Putamen (tissue), 1 donor: ENCODE measurements at regions not wholly inside any gene's neighbourhood (a gene's known extent, or its start where the extent isn't known, plus 50 kb on each side); places are given as distances from the start of the nearest gene placed in this dataset.

ENCODE experiments used
- DNase-seq: peaks from one replicate; pipeline ENCODE4 v3.0.0-alpha.2; 2016; ENCODE audit warnings: low spot score

DNA sequence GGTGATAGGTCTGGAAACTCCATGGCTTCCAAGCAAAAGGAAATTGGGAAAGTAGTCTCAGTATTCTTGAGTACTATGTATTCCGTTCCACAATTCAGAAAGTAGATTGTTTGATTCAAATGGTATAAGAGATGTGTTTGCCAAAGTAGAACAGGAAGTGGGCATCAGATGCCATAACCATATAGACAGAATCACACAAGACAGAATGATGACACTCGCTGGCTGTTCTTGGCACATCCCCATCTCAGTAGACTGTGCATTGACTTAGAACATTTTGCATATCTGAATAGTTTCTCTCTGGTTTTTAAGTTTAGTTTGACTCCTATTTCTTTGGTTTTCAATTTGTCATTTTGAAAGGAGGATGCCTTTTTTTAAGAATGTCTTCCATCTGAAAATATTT, 221.1 kb upstream of the RGS6 start:
- no peak for DNase-seq

DNA sequence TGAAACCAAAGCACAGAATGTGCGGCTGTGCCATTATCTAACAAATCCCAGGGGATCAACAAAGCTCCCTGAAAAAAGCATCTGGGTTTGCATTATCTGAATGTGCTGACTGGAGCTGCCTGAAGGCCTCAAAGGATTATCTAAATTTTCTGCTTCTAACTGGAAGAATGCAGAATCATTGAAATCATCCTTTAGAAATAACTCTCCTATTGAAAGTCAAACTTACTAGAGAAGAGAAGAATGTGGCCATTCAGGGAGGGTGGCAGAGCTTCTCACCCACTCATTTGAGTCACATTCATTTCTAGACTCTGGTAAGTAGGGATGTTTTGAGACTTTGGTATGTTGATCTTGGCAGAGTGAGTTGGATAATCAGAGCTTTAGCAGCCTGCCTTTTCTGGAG, 220.6 kb upstream of the RGS6 start:
- no peak for DNase-seq

DNA sequence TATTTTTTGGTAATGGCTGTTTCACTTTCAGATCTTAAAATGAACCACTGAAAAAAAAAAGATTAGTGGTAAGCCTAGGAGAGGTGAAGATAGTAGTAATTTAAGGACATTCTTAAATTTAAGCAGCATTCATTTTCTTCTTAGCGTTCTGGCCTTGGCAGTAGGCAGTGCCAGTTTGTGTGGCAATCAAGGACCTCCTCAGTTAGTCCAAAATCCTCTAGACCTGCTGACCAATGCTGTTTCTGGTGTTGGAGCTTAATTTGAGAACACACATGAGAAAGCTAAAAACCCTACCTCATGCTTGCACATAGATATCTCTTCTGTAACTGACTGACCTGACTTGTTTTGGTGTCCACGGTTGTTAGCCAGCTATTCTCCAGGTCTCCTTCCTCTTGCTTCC, 219.8 kb upstream of the RGS6 start:
- DNase-seq: no peak

DNA sequence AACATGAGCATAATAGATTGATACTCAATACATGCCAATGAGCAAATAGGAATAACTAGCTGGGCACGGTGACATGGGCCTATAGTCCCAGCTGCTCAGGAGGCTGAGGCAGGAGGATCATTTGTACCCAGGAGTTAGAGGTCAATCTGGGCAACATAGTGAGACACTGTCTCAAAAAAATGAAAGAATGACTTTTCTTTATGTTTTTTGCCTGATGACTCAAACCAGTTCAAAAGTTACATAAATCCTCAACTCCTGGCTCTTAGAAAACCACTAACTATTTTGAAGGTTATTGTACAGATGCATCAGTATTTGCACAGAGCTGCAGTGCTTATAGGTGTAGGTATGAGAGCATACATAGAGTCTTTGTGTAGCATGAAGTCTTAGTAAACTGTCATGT, 219.2 kb upstream of the RGS6 start:
- DNase-seq: no peak

DNA sequence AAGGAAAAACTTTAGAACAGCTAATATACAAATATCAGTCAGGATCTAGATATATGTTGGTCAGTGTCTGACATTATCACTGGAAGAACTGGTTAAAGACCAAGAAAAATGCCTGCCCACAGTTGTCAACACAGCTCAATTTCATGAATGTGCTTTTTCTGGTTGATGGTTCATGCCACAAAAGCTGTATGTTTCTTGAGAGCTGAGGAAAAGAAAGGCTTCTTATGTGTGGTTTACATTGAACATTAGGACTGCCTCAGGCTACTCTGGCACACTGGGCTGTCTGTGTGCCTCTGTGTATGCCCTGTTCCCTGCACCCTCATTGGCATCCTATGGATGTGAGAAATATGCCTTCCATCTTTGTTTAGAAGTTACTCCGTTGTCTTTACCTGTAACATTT, 218.8 kb upstream of the RGS6 start:
- no peak for DNase-seq

DNA sequence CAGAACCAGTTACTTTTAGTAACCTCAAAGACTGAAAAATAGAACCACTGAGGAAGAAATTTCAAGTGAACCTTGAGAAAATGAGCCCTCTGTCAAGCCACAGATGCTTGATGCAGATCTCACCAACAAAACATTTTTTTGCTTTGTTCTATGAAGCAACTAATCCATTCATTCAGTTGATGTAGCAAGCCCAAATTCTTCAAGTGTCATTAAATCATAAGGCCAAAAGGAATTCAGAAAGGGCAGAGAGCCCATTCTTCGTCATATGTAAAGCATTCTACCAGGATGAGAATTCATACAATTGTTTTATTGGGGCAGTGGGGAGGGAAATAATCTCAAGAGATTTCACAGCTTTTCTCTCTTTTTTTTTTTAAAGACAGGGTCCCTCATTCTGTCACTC, 218.0 kb upstream of the RGS6 start:
- DNase-seq: no peak

DNA sequence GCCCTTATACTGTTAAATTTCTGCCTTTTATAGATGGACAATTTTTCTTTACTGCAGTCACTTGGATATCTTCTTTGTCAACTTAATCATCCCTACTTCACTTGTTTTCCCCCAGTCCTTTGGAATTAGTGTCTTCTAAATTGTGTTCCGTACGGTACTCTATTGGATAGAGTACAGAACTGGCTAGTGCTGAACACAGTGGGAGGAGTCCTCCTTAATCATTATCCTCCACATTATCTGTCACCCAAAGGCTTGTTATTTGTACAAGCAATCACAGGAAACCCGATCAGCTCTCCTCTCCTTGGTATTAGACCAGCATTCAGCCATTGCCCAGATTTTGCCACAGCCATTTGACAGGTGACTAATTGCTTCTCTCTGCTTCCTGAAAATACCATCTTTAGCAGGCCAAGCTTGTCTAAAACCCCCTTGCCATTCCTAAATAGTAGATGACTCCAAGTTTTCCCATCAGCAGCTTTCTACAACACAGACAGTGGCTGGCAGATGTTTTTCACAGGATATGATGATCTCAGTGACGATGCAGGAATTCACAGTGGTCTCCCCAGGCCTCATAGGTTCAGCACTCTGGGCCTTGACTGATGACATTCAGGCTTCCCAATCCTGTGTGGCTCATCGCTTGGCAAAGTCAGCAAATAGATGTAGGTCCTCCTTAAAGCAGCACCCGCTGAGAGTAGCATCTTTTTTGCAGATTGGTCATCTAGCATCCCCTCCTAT, 216.0 kb upstream of the RGS6 start:
- DNase-seq: no peak

DNA sequence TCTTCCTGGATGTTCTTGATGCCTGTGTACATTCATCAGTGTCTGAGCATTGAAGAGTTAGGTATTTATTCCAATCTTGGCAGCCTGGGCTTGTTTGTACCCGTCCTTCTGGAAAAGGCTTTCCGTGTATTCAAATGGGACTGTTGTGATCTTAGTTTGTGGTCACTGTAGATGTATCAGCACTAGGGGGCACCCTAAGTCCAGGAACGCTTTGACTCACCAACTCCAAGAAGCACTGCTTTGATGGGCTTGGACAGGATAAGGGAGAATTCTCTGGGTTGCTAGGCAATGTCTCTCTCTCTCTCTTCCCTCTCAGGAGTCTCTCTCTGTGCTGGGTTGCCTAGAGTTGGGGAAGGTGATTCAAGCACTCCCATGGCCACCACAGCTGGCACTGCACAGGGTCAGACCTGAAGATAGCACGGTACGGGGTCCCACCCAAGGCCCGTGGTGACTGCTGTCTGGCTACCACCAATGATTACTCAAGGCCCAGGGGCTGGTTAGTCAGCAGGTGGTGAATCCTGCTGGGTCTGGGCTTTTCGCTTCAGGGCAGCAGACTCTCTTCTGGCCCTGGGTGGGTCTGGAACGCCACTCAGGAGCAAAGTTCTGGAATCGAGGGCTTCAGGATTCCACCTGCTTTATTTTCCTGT, 211.1 kb upstream of the RGS6 start:
- DNase-seq: peak; percentile 55

DNA sequence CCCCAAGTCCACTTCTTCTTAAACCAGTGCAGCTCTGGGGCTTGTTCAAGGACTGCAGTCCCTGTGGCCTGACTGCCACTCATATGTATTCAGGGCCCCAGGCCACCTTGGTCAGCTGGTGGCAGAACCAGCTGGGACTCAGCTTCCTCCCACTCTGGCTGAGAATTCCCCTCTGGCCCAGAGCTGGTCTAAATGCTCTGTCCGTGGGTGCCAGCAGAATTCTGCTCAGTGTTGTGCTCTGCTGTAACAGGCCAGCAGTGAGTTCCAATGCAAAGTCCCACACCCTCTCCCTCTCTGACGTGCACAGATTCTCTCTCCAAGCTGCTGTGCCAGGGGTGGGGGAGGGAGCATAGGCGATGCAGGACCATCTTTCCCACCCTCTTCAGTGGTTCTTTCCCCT, 210.4 kb upstream of the RGS6 start:
- no peak for DNase-seq

DNA sequence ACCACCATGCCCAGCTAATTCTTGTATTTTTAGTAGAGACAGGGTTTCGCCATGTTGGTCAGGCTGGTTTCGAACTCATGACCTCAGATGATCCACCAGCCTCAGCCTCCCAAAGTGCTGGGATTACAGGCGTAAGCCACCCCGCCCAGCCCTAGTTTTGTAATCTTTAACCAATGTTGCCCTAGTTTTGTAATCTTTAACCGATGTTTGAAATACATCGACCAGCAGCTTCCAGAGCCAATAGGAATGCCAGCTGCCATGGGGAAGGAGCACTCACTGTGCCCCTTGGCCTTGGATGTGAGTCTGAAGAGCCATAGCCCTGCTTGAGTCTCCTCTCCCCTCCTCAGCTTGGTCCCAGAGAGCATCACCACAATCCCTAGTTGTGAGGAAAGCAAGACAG, 209.3 kb upstream of the RGS6 start:
- no peak for DNase-seq

DNA sequence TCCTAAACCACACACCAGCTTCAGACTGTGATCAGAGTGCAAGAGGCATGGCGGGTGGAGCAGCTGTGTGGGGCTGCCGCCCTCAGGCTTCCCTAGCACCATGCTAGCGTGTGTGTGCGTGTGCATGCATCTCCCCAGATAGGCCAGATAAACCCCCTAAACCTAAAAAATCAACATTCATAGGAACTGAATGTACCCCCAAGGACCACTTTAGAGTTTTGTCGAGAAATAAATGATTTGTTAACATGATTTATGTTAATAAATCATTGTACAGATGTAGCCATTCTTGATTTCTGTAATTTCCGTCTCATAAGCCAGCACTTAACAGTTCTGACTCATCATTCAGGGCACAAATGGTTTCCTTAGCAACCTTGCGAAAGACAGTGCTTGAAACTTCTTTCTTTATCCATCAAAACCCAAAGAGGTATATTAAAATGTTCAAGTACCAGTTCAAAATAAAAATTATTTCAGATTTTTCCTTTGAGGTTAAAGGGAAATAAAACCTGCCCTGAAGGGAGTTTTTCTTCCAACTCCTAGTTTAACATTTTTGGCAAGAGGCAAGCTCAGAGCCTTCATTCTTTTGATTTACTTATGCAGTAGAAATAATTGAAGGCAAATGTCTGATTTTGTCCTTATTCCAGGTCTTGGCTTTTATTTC, 206.2 kb upstream of the RGS6 start:
- peak; percentile 58 for DNase-seq

DNA sequence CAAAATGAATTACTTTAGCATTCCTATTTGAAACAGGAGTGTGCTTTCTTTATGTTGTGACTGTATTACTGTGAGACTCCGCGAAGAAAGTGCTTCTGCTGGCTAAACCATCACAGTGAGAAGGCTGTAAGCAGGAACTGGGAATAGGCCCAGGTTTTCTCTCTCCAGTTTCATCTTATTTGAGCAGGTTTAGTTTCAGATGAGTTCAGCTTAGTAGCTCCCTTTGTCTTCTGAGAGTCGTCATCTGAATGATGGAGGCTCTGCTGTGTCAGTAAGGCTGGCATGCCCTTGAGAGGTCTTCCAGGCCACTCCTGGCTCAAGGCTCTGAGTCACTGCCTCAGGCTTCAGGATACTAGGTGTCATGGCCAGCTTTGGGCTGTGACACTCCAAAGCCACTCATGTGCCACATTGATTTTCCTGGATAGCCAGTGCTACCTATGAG, 205.6 kb upstream of the RGS6 start:
- no peak for DNase-seq

DNA sequence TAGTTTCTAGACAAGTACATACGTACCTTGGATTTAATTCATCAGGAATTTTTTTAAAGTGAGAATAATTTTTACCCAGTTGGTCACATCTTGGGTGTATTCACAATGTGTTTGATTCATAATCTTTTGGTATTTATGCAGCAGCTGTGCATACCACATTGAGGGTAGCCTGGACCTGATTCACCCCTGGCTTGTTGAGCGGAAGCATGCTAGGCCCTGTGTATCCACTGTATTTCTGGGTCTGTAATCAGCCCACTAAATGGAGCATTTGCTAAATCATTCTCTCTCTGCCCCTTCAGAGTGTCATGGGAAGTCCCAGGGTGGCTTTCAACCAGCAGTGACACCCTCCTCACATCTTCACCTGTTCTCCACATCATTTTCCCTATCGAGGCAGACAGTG, 203.8 kb upstream of the RGS6 start:
- DNase-seq: no peak

DNA sequence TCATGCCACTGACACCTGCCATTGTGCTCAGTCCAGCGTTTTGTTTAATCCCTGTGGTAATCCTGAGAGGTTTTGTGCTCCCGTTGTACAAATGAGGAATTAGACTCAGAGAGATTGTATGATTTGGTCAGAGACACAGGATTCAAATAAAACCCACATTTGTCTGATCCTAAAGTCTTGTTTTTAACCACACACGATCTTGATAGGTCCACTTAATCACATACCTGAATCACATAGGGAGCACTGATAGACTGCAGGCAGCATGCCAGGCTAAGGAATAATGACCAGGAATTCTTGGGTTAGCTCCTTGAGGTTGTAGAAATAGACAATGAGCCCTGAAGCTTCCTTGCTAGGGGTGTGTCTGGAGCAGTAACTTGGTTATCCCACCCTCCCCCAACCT, 202.6 kb upstream of the RGS6 start:
- no peak for DNase-seq

DNA sequence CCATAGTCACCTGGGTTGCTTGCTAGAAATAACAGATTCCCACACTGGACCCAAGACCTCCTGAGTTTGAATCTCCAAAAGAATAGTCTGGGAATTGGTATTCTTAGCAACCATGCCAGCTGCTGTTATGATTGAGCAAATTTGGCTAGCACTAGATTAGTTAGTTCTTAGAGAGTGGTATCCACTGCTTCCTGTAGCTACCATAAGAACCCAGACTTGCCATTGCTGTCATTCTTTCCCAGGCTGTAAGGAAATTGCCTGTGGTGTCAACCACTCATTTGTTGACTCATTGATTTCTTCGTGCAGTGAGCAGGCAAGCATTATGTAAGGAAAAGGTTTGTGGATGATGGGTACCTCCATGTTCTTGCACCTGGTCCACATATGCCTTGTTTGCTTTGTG, 201.8 kb upstream of the RGS6 start:
- no peak for DNase-seq

DNA sequence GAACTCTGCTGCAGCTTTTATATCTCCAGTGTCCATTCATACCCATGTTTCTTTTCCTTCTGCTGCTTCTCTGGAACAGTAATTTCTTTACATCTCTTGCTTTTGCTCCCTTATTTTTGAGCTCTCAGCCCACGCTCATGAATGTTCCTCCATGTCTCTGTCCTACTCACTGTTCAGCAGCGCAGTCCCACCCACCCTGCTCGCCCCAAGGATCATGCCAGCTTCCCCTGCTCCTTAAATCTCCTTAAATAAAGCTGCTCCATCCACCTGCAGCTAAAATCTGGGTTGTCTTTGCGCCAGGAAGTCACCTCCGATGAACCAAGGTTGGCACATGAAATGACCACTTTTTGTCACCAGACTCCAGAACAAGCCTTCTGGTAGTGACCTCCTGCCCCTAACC, 201.1 kb upstream of the RGS6 start:
- DNase-seq: peak; percentile 62

DNA sequence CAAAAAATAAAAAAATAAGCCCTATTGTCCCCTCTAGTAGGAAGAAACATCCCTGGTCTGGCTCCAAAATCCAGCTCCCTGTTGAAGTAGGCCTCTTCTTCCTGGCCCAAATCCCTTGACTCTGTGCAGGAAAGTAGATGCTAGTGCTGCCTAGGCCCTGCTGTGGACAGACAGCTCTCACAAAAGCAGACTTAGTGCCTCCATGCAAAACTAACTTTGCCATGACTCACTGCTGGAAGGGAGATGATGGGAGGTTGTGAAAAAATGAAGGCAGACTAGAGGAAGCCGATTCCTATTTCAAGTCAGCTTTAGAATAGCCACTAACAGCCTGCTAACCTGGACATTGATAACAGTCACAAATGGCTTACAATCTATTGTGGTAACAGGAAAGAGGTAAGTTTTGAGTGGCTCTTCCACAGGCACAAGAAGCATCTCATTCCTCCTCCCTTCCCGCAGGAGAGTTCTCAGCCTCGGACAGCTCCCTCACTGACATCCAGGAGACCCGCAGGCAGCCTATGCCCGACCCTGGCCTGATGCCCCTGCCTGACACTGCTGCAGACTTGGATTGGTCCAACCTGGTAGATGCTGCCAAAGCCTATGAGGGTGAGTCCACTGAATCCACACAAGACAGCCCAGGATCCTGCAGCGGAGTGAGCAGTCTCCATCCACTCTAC, 198.9 kb upstream of the RGS6 start:
- DNase-seq: no peak

DNA sequence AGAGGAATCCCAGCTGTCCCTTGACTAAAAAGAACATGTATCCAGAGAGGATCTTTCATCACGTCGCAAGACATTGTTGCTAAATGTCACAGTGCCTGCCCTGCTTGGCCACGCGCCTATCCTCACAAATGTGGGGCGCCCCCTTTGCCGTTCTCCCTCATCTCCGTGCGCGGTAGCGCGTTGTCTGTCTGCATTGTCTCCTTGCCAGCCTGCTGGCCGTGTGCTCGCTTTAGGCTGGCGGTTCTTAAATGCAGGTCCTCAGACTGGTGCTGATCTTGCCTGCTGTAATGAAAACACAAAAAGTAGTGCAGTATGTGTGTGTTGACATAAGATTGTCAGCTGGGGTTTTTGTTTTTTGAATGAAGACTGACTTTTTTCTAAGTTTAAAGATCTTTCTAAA, 198.2 kb upstream of the RGS6 start:
- DNase-seq: no peak

DNA sequence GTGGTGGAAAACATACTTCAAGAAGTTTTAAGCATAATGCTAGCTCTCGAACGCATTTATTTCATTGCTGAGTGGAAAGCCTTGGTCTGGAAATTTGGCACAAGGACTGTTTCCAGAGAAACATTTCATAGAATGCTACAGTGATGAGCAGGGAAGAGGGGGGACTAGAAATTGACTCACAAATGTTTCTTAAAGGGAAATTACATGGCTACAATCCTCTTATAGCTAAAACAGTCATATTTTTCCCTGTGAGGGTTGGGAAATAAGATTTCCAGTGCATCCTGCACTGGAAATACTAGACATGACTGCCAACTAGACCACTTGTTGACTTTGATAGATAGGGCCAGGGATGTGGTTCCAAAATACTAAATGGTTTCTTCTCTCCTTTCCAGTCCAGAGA, 197.3 kb upstream of the RGS6 start:
- no peak for DNase-seq

DNA sequence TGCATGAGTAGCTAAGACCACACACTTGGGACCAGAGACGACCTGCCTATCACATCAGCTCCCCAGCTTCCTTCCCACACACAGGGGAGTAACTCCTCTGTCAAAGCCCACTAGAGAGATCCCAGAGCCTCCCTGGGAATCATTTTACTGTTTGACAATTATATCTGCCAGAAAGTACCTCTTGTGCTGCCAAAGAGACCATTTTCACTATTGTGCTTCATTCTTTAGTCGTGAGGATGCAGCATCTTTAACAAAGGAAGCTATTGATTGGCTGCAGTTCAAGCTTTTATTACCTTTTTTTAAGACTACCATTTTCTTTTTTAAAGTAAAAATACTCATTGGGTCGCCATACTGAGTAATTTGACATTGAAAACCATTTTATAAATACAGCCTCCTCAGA, 194.5 kb upstream of the RGS6 start:
- no peak for DNase-seq

DNA sequence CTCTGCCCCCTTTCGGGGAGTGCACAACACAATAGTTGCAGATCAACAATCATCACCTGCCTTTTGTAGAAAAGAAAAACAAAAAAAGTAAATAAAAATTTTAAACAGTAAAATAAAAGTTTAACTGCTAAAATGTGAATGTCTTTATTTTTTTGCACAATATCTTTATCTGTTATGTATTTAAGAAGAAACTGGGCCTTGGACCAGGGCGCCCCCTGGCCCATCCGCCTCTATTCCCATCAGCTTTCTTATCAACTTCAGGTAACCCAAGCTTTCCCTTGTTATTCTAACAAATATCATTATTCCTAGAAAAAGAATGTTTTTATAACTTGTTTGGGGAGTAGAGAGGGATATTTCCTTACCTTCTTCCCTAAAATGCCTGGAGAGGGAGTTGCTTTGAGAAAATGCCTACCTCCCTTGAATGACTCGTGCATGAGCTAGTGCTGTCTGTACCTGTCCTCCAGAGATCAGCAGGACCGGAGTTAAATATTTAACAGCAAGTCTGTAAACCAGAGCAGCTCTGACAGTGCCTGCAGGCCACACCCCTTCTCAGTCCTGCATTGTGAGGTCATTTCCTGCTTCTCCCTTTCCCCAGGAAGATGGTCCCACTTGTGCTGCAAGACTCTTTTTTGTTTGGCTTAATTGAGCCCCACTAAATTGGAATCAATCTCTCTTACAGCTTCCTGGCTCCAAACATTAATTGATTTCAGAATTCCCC, 192.8 kb upstream of the RGS6 start:
- DNase-seq: no peak

DNA sequence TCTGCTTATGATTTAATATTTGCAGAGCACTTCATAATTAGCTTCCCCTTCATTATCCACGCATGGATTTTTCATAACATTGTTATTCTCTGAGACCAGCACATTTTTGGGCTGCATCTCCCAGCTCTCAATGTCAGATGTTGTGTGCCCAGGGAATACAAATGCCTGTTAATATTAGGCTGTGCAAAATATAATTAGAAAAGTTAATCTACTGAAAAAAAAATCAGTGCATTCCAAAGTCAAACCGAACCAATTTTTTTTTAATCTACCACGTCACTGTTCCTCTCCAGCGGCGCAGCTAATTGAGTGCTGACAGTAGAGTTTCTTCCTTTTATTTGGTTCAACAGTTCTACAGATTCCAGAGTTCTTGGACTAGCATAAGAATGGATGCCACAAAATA, 191.0 kb upstream of the RGS6 start:
- DNase-seq: no peak
